H9 (cell line): ENCODE measurements at regions not wholly inside any gene's neighbourhood (a gene's known extent, or its start where the extent isn't known, plus 50 kb on each side); places are given as distances from the start of the nearest gene placed in this dataset.

Experiments used
- DNase-seq: peaks from one replicate; pipeline ENCODE4 v3.0.0-alpha.2; 2017
- H2AFZ ChIP-seq: one replicate; pipeline ENCODE4 v1.6.1; 2013; ENCODE audit warnings: mild to moderate bottlenecking, low read length, control low read depth, moderate library complexity
- H2AK5ac ChIP-seq: 2 replicates; pipeline ENCODE4 v1.6.1; 2013; ENCODE audit warnings: low read length, control low read depth, mixed read lengths; ENCODE audit not compliant: insufficient read length
- H2BK120ac ChIP-seq: one replicate; pipeline ENCODE4 v1.6.1; 2013; ENCODE audit warnings: low read depth, mild to moderate bottlenecking, low read length, control low read depth, inconsistent platforms; ENCODE audit not compliant: poor library complexity, severe bottlenecking
- H2BK12ac ChIP-seq: 2 replicates; pipeline ENCODE4 v1.6.1; 2013; ENCODE audit warnings: low read length, control low read depth, mixed read lengths, low read depth; ENCODE audit not compliant: insufficient read length
- H2BK15ac ChIP-seq: 2 replicates; pipeline ENCODE4 v1.6.1; 2013; ENCODE audit warnings: low read depth, low read length, control low read depth
- H2BK20ac ChIP-seq: one replicate; pipeline ENCODE4 v1.6.1; 2013; ENCODE audit warnings: low read depth, mild to moderate bottlenecking, low read length, control low read depth, inconsistent platforms; ENCODE audit not compliant: poor library complexity, severe bottlenecking
- H2BK5ac ChIP-seq: 2 replicates; pipeline ENCODE4 v1.6.1; 2013; ENCODE audit warnings: low read length, control low read depth, mixed read lengths; ENCODE audit not compliant: insufficient read length
- H3K14ac ChIP-seq: 2 replicates; pipeline ENCODE4 v1.6.1; 2013; ENCODE audit warnings: low read length, control low read depth; ENCODE audit not compliant: insufficient read depth
- H3K18ac ChIP-seq: 2 replicates; pipeline ENCODE4 v1.6.1; 2013; ENCODE audit warnings: low read depth, mild to moderate bottlenecking, mixed read lengths, low read length, control low read depth; ENCODE audit not compliant: insufficient read length
- H3K23ac ChIP-seq: 2 replicates; pipeline ENCODE4 v1.6.1; 2013; ENCODE audit warnings: low read length, control low read depth, mixed read lengths, low read depth; ENCODE audit not compliant: insufficient read length
- H3K23me2 ChIP-seq: 2 replicates; pipeline ENCODE4 v1.6.1; 2013; ENCODE audit warnings: low read depth, mild to moderate bottlenecking, mixed read lengths, low read length, control low read depth; ENCODE audit not compliant: insufficient read length, poor library complexity, severe bottlenecking
- H3K27ac ChIP-seq: 2 replicates; pipeline ENCODE4 v1.5.1; 2013; ENCODE audit warnings: low read length, control low read depth, mixed read lengths, low read depth; ENCODE audit not compliant: insufficient read length
- H3K27me3 ChIP-seq: 2 replicates; pipeline ENCODE4 v1.6.1; 2013; ENCODE audit warnings: low read length, control low read depth, inconsistent platforms; ENCODE audit not compliant: insufficient read depth
- H3K4ac ChIP-seq: 2 replicates; pipeline ENCODE4 v1.6.1; 2013; ENCODE audit warnings: low read depth, mild to moderate bottlenecking, control low read depth, inconsistent platforms, low read length, moderate library complexity
- H3K4me1 ChIP-seq: 2 replicates; pipeline ENCODE4 v1.6.1; 2013; ENCODE audit warnings: low read length, control low read depth, inconsistent platforms; ENCODE audit not compliant: insufficient read depth
- H3K4me2 ChIP-seq: 2 replicates; pipeline ENCODE4 v1.6.1; 2013; ENCODE audit warnings: low read length, control low read depth, mixed read lengths; ENCODE audit not compliant: insufficient read length, insufficient read depth
- H3K56ac ChIP-seq: 2 replicates; pipeline ENCODE4 v1.6.1; 2013; ENCODE audit warnings: low read depth, mild to moderate bottlenecking, mixed read lengths, low read length, control low read depth; ENCODE audit not compliant: insufficient read length
- H3K79me1 ChIP-seq: 2 replicates; pipeline ENCODE4 v1.6.1; 2013; ENCODE audit warnings: low read depth, mild to moderate bottlenecking, moderate library complexity, low read length, control low read depth, inconsistent platforms; ENCODE audit not compliant: insufficient read depth, poor library complexity, severe bottlenecking
- H3K79me2 ChIP-seq: 2 replicates; pipeline ENCODE4 v1.6.1; 2013; ENCODE audit warnings: low read length, control low read depth, inconsistent platforms; ENCODE audit not compliant: insufficient read depth
- H3K9ac ChIP-seq: 2 replicates; pipeline ENCODE4 v1.6.1; 2013; ENCODE audit warnings: low read length, control low read depth, mixed read lengths; ENCODE audit not compliant: insufficient read length; ENCODE audit errors: extremely low read depth
- H3K9me3 ChIP-seq: one replicate; pipeline ENCODE4 v1.6.1; 2013; ENCODE audit warnings: low read depth, low read length, inconsistent platforms; ENCODE audit not compliant: control insufficient read depth
- H3T11ph ChIP-seq: one replicate; pipeline ENCODE4 v1.6.1; 2013; ENCODE audit warnings: mild to moderate bottlenecking, low read length, control low read depth, inconsistent platforms
- H4K20me1 ChIP-seq: one replicate; pipeline ENCODE4 v1.6.1; 2013; ENCODE audit not compliant: control insufficient read depth, insufficient read length, insufficient read depth
- H4K5ac ChIP-seq: 2 replicates; pipeline ENCODE4 v1.6.1; 2013; ENCODE audit warnings: low read depth, mild to moderate bottlenecking, mixed read lengths, low read length, control low read depth; ENCODE audit not compliant: insufficient read length
- H4K8ac ChIP-seq: replicated peaks from 2 replicates; pipeline ENCODE4 v1.6.1; 2013; ENCODE audit warnings: low read length, control low read depth, mixed read lengths, low read depth; ENCODE audit not compliant: insufficient read length
- H4K91ac ChIP-seq: 2 replicates; pipeline ENCODE4 v1.6.1; 2013; ENCODE audit warnings: low read depth, mild to moderate bottlenecking, moderate library complexity, mixed read lengths, low read length, control low read depth; ENCODE audit not compliant: insufficient read length
- H3K27ac Mint-ChIP-seq, 3 experiments: 2 replicates in 2 of 3; 3 replicates in 1 of 3; pipeline ENCODE4 v1.8.0; 2020 to 2021; ENCODE audit warnings: mixed read lengths in 3 of 3, mild to moderate bottlenecking in 1 of 3, moderate library complexity in 1 of 3
- H3K27me3 Mint-ChIP-seq: 2 replicates; pipeline ENCODE4 v1.8.0; 2021; ENCODE audit warnings: low read depth, mild to moderate bottlenecking, moderate library complexity, mixed read lengths
- H3K36me3 Mint-ChIP-seq, 3 experiments: 2 replicates in 2 of 3; 3 replicates in 1 of 3; pipeline ENCODE4 v1.8.0; 2020 to 2021; ENCODE audit warnings: low read depth in 3 of 3, mixed read lengths in 3 of 3; ENCODE audit not compliant: insufficient read depth in 1 of 3
- H3K4me1 Mint-ChIP-seq, 2 experiments: 2 replicates each; pipeline ENCODE4 v1.8.0; 2020; ENCODE audit warnings: mixed read lengths in 2 of 2
- H3K4me3 Mint-ChIP-seq, 2 experiments: 2 replicates in 1 of 2; 3 replicates in 1 of 2; pipeline ENCODE4 v1.8.0; 2020 to 2021; ENCODE audit warnings: mild to moderate bottlenecking in 2 of 2, mixed read lengths in 2 of 2, moderate library complexity in 1 of 2
- H3K9me3 Mint-ChIP-seq, 2 experiments: 2 replicates in 1 of 2; 3 replicates in 1 of 2; pipeline ENCODE4 v1.8.0; 2020; ENCODE audit warnings: mild to moderate bottlenecking in 2 of 2, mixed read lengths in 2 of 2, moderate library complexity in 1 of 2
- CTCF ChIP-seq: fragments of 200-600 bp; sonication (generic); conservative IDR thresholded peaks from 3 replicates; pipeline ENCODE4 v1.8.0; 2021; ENCODE audit warnings: antibody characterized with exemption, mild to moderate bottlenecking
- WGBS: extraction: QIAGEN DNeasy Blood & Tissue Kit; methylation state at CpG from one replicate; pipeline ENCODE4 v1.1.7; 2013; ENCODE audit warnings: missing lambda C conversion rate, low lambda C conversion rate, mixed read lengths; ENCODE audit not compliant: insufficient read length; ENCODE audit errors: extremely low coverage; 5-methylcytosine and 5-hydroxymethylcytosine counted together

DNA sequence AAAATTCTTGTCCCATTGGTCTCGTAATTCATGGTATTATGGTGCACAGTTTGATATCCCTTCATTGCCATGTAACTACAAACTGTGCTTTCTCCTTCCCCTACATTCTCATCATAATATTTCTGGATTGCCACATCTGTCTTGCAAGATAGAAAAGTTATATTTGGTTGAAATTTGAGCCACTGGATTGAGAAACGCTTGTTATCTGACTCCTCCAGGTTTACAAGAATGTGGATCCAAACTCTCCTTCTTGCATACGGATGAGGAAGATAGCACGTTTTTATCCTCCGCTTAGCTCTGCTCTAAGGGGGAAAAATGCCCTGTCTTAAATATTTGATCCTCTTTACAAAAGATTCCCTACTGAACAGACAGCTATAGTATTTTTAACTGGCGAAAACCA lies 438.2 kb downstream of the TSN start:
- no peaks in the 10 kb centered on the region for H3K27me3 ChIP-seq
- no CpG with 5 or more reads among the region's 6 CpGs for WGBS
- no peak overlapping the region for H3K4me2 ChIP-seq
- H2BK5ac ChIP-seq, result no peak overlapping the region
- no peak overlapping the region for H3K9ac ChIP-seq
- no peak overlapping the region for H4K91ac ChIP-seq
- no peaks in the 10 kb centered on the region for H3K23me2 ChIP-seq
- H2BK20ac ChIP-seq, result no peak overlapping the region
- no peak overlapping the region for H3K4ac ChIP-seq
- no peak overlapping the region for H3K18ac ChIP-seq
- no peak for TF ChIP-seq CTCF
- Mint-ChIP-seq H3K9me3 (peaks cover 6 to 8% of the 10 kb centered on the region in 2 experiments; a peak in 4 of 5 replicates), H3K27ac (no peak overlapping the region), H3K27me3 (no peaks in the 10 kb centered on the region), H3K4me1 (peaks cover 3 to 27% of the 10 kb centered on the region in 2 experiments; a peak in 2 of 4 replicates), H3K4me3 (no peak overlapping the region), H3K36me3 (peaks cover 2 to 10% (median 3%) of the 10 kb centered on the region in 3 experiments; a peak in 5 of 7 replicates)
- H3K79me2 ChIP-seq, result 0 out of 2 replicates have a peak, but pooled peaks cover 2% of the 10 kb centered on the region
- H4K8ac ChIP-seq, result no peak overlapping the region
- H3K23ac ChIP-seq, result no peak overlapping the region
- no peak overlapping the region for H2BK120ac ChIP-seq
- no peak for DNase-seq
- no peak overlapping the region for H2BK12ac ChIP-seq
- no peak overlapping the region for H2BK15ac ChIP-seq
- H3K14ac ChIP-seq, result no peak overlapping the region
- no peaks in the 10 kb centered on the region for H3K79me1 ChIP-seq
- H3K56ac ChIP-seq, result no peak overlapping the region
- no peaks in the 10 kb centered on the region for H3K9me3 ChIP-seq
- H3K4me1 ChIP-seq, result 0 out of 2 replicates have a peak, but pooled peaks cover 2% of the 10 kb centered on the region
- H3K27ac ChIP-seq, result no peak overlapping the region
- no peak overlapping the region for H3T11ph ChIP-seq
- no peaks in the 10 kb centered on the region for H4K20me1 ChIP-seq
- no peak overlapping the region for H2AFZ ChIP-seq
- H2AK5ac ChIP-seq, result no peak overlapping the region
- H4K5ac ChIP-seq, result no peak overlapping the region
